GM18861 (cell line): ENCODE measurements at regions not wholly inside any gene's neighbourhood (a gene's known extent, or its start where the extent isn't known, plus 50 kb on each side); places are given as distances from the start of the nearest gene placed in this dataset.
A peak's percentile ranks its signal among the peaks of the same experiment; 100 is the strongest.
"Not testable (repeated sequence)": the region's sequence is repeated elsewhere in the genome, so short reads cannot be mapped to it uniquely, and the experiment has no call there.

Experiments
- ATAC-seq: cut with Tn5 transposase; IDR thresholded peaks from one replicate; pipeline ENCODE4 v1.9.1; 2021; ENCODE audit not compliant: unreplicated experiment

DNA sequence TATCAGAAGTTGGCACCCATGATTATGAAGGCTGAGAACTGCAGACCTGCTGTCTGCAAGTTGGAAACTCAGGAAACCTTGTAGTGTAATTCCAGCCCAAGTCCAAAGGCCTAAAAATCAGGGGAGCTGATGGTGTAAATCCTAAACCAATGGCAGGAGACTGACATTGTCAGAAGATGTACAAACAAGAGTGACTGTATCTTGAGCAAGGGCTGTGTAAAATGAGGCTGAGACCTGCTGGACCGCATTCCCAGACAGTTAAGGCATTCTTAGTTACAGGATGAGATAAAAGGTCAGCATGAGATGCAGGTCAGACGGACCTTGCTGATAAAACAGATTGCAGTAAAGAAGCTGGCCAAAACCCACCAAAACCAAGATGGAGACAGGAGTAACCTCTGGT is 147.7 kb downstream of the COG6 start:
- ATAC-seq, result no peak

DNA sequence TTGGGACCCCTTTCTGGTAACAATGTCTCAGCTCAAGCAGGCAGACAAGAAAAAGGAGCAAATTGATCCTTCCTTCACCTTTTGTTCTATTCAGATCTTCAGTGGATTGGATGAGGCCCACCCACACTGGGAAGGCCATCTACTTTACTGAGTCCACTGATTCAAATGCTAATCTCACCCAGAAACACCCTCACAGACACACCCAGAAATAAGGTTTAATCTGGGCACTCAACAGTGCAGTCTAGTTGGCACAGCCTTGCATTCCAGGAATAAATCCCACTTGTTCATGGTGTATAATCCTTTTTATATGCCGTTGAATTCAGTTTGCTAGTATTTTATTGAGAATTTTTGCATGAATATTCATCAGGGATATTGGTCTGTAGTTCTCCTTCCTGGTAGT is 148.4 kb downstream of the COG6 start:
- no peak for ATAC-seq

GRCh38 chr13:39804332-39805210 is 149.1 kb downstream of the COG6 start:
- no peak for ATAC-seq

DNA sequence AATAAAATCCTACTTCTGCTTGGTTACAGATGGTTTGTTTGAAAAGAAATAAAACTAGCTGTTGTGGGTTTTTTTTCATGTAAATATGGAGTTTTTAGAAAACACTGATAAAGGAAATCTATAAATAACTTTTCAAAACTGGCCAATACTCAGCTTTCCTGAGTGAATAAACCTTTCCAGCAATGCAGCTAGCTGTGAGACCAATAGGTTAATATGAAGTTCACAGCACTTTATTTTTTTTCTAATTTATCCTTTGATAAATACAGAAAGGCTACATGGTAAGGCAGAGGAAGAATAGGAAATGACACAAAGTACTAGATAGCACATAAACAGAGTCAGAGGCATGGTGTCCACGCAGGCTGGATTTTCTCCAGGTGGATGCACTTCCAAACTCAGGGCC is 154.0 kb downstream of the COG6 start:
- ATAC-seq, result no peak

- ATAC-seq, result no peak
These were observed 154.8 kb downstream of the COG6 start for GRCh38 chr13:39810091-39810877.

DNA sequence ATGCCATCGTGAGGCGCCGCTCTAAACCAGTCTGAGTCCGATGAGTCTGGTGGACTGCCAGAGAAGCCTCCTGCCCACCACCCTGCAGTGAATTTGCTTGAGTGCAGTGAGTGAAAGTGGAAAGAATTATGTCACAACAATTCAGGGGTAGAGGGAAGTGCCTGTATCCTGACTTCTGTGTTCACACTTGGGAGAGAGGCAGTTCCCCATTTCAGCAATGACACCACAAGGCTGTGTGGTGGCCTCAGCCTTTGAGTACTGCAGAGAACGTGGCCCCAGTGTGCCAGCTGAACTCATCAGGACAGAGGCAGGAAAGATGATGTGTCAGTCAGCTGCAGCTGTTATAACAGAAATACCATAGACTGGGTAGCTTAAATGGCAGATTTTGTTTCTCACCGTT is 155.6 kb downstream of the COG6 start:
- no peak for ATAC-seq

DNA sequence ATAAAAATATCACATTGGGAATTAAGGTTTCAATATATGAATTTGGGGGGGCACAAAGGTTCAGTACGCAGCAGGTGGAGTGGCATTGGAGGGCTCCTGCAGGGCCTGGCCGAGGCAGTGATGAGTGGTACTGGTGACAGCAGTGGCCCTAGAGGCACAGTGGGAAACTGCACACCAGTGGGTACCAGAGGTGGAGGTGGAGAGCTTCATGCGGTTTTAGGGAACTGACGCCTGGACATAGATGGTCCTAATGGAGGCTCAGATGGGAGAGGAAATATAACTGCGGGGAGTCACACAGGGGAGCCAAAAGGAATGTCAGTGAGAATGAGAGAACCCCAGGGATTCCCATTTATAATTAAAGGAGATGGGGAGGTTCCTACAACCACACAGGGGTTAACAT is 156.2 kb downstream of the COG6 start:
- no peak for ATAC-seq

DNA sequence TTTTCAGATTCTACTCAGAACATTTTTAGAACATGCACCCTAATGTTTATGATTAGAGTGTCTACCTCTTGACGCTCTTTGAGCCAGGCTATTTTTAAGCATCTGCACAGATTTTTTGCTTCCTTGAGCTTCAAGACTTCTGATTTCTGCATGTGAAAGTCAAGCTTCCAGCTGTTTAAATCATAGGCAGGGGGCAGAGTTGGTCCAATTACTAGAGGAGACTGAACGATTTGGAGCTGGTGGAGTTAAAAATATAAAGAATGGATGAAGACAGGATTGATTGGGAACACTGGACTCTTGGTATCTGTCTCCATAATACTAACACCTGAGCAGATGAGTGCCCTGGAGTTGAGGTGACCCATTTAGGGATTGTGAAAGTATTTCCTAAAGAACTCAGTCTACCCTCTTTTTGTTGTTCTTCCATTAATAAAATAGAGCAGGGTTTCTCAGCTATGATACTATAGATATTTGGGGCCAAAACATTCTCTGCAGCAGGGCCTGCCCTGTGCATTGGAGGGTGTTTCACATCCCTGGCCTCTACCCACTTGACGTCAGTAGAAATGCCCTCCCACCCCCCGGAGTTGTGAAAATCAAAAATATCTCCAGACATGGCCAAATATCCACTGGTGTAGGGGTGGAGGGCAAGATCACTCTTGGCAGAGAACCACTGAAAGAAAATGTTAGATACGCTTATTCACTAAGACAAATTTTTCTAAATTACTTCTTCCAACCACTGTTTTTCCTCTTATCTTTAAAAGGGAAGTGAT is 160.1 kb downstream of the COG6 start:
- no peak for ATAC-seq

- no peak for ATAC-seq
These were observed 161.5 kb downstream of the COG6 start for GRCh38 chr13:39816936-39817335.

- no peak for ATAC-seq
These were observed 163.5 kb downstream of the COG6 start for GRCh38 chr13:39818953-39819352.

DNA sequence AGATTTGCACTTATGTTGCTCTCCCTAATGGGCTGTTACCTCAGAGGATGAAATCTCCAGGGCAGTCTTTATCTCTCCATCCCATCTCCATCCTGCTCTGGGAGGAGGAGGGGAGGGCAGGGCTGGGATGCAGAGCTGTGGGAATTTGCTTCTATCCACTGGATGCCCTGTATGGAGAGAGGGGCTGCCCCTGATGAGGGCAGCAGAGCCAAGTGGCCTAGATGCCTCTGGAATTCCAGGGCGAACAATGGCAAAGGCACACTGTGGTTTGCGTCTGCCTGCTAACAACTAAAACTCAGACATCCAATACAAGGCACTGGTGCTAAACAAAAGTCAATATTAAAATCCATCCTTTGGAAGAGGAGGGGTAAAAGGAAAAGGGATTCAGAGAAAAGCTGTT is 165.1 kb downstream of the COG6 start:
- ATAC-seq, result no peak

GRCh38 chr13:39821977-39822376 is 166.5 kb downstream of the COG6 start:
- ATAC-seq, result peak; percentile 52

DNA sequence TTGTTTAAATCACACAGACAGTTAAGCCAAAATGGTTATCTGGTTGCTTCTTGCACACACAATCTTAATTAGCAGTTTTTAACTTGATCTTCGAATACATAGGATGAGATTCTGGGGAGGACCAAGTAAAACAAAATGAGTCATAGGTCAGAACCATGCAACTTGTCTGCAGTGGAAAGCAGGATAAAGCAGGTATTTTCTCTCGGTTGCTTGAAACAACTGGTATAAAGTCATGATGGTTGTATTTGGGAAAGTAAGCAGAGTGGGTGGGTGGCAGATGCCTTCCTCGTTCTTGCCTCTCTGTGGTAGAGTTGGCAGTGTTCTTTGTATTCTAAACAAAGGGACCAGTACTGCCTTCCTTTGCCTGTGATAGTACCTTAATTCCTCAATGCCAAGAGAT is 167.0 kb downstream of the COG6 start:
- no peak for ATAC-seq

- ATAC-seq, result no peak
These were observed 167.7 kb downstream of the COG6 start for GRCh38 chr13:39823063-39823713.

DNA sequence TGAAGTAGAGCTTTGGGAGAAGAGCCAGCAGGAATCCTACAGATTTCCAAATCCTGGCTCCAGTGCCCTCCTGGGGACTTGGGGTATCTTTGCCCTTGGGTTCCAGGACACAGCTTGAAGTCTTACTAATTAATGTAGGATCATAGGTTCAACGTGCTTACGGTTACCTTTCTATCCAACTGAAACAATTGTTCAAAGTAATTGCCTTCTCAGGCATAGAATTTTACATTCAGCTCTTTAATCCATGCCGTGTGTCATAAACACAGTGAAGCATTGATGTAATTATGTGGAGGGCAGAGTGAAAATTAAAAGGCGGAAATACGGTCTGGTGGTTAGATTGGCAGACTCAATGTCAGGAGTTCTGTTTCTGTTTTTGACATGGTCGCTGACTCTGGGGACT is 170.4 kb downstream of the COG6 start:
- ATAC-seq, result no peak

- ATAC-seq, result no peak
These were observed 179.8 kb downstream of the COG6 start for GRCh38 chr13:39835253-39835652.

DNA sequence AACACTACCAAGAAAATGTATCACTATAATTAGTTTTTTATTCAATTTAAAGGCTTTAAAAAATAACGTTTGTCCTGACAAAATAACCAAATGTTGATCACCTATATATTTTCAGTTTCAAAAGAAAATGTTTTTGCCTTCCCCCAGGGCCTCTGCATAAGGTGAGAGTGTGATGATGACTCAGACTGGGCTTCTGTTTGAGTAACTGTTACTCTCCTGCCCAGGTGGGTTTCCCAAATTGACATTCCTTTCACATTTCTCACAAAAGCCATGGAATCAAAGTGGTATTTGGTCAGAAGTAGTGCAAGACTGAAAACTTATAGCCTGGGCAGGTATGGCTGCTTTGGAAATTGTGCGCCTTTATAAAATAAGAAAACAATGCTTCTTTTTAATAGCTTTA is 180.6 kb downstream of the COG6 start:
- no peak for ATAC-seq

DNA sequence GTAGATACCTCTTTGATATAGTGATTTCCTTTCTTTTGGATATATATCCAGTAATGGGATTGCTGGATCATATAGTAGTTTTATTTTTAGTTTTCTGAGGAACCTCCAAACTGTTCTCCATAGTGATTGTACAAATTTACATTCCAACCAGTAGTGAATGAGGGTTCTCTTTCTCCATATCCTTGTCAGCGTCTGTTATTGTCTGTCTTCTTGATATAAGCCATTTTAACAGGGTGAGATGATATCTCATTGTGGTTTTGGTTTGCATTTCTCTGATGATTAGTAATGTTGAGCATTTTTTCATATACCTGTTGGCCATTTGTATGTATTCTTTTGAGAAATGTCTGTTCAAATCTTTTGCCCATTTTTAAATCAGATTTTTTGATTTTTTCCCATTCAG is 182.4 kb downstream of the COG6 start:
- ATAC-seq, result not testable (repeated sequence)

DNA sequence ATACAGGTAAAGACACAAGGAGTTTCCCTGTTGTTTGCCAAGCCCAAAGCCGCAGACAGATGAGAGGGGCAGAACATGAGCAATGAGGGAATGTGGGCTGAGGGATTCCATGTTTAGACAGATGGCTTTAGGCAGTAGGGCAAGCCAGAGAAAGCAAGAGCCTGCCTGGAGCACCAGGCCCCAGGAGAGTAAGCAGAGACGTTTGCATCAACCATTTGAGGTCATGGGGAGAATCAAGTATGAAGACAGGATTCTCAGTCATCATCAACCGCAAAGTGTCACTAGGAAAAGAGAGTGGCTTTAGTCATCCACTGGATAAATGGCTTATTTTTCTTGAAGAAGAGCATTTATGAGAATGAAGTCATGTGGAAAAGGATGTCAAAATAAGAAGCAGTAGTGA is 184.7 kb downstream of the COG6 start:
- ATAC-seq, result no peak

DNA sequence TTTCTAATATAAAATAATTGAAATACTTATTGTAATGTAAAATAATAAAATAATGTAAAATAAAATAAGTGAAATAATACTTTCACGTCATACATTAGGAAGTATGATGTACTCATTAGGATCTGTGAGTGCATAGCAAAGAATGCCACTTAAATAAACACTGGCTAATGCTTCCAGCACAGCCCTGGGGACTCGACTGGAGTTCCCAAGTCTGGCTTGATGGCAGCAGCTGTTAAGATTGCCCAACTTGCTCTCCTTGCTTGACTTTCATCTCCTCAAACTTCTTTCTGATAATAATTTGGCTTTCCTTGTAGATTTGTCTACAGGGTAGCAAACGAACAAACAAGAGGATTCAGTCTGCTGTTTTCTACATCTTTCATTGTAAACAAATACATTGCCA is 191.9 kb downstream of the COG6 start:
- no peak for ATAC-seq

DNA sequence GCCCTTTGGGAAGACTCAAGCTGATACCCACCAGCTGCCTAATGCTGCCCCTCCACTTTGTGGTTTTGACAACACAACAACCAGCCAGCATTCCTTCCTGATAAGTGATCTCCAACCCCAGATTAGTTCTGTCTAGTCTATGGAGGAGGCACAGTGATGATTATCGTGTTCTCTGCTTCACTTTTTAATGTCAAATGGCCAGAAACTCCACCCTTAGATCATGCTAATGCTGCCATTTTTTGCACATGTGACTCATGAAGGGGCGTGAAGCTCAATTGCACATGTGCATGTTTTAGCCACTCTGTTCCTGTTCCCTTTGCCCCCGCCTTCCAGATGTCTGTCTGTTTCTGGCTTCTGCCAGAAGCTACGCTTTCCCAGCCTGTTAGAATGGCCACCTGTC is 199.8 kb downstream of the COG6 start:
- ATAC-seq, result no peak
